HFFc6 (cell line): ENCODE measurements at regions not wholly inside any gene's neighbourhood (a gene's known extent, or its start where the extent isn't known, plus 50 kb on each side); places are given as distances from the start of the nearest gene placed in this dataset.

ENCODE experiments used
- DNase-seq: peaks from one replicate; pipeline ENCODE4 v3.0.0-alpha.2; 2018
- H3K27ac Mint-ChIP-seq: 2 replicates; pipeline ENCODE4 v1.8.0; 2020; ENCODE audit warnings: mild to moderate bottlenecking, mixed read lengths
- H3K27me3 Mint-ChIP-seq: 2 replicates; pipeline ENCODE4 v1.8.0; 2021; ENCODE audit warnings: mild to moderate bottlenecking, moderate library complexity, mixed read lengths; ENCODE audit not compliant: insufficient read depth
- H3K36me3 Mint-ChIP-seq: 2 replicates; pipeline ENCODE4 v1.8.0; 2021; ENCODE audit warnings: low read depth, mixed read lengths
- H3K4me1 Mint-ChIP-seq: 2 replicates; pipeline ENCODE4 v1.8.0; 2020; ENCODE audit warnings: low read depth, mixed read lengths
- H3K4me3 Mint-ChIP-seq: 2 replicates; pipeline ENCODE4 v1.8.0; 2020; ENCODE audit warnings: mild to moderate bottlenecking, moderate library complexity, mixed read lengths
- H3K9me3 Mint-ChIP-seq: 2 replicates; pipeline ENCODE4 v1.8.0; 2020; ENCODE audit warnings: mild to moderate bottlenecking, mixed read lengths
- TF ChIP-seq, protein P1 (sequence below): fragments of 200-600 bp; sonication (generic); IDR thresholded peaks from 2 replicates; pipeline ENCODE4 v1.5.0; 2021; ENCODE audit warnings: antibody characterized with exemption, mild to moderate bottlenecking

- no peaks in the 10 kb centered on the region for H3K4me1 Mint-ChIP-seq
Observed at GRCh38 chr10:130495116-130495862, 359.1 kb downstream of the GLRX3 start.

DNA sequence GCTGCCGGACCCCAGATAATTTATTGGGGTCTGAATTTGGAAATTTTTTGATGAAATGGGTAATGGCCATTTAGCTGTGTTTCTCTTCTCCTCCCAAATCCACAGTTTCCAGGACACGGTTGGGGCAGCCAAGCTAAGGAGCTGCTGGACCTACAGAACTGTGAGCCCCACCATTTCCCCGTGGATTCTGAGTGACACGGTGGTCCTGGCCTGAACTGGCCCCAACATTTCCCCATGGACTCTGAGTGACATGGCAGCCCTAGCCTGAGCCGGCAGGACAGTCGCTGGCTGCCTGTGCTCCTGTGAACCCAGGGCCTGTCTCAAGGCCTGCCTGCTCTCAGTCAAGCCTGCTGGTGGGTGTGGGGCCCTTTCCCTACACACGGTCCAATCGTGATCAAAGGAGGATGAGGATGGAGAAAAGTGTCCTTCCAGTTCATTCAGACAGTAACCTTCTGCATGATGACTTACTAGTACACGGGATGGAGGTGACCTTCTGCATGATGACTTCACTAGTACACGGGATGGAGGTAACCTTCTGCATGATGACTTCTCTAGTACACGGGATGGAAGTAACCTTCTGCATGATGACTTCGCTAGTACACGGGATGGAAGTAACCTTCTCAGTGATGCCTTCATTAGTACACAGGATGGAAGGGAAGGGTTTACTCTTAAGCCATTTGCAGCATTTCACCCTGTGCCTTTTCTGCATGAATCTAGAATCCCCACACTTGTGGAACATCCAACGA is 359.9 kb downstream of the GLRX3 start:
- TF ChIP-seq, protein P1, sequence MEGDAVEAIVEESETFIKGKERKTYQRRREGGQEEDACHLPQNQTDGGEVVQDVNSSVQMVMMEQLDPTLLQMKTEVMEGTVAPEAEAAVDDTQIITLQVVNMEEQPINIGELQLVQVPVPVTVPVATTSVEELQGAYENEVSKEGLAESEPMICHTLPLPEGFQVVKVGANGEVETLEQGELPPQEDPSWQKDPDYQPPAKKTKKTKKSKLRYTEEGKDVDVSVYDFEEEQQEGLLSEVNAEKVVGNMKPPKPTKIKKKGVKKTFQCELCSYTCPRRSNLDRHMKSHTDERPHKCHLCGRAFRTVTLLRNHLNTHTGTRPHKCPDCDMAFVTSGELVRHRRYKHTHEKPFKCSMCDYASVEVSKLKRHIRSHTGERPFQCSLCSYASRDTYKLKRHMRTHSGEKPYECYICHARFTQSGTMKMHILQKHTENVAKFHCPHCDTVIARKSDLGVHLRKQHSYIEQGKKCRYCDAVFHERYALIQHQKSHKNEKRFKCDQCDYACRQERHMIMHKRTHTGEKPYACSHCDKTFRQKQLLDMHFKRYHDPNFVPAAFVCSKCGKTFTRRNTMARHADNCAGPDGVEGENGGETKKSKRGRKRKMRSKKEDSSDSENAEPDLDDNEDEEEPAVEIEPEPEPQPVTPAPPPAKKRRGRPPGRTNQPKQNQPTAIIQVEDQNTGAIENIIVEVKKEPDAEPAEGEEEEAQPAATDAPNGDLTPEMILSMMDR = no peak
- no peaks in the 10 kb centered on the region; the same call in none of the 2 replicates for H3K27me3 Mint-ChIP-seq
- no peak for DNase-seq
- H3K36me3 Mint-ChIP-seq = peaks cover 11% of the 10 kb centered on the region; the same call in 1 of the 2 replicates
- H3K9me3 Mint-ChIP-seq = peaks cover 77% of the 10 kb centered on the region
- no peak overlapping the region for H3K27ac Mint-ChIP-seq
- no peak overlapping the region for H3K4me3 Mint-ChIP-seq
- H3K4me1 Mint-ChIP-seq = no peaks in the 10 kb centered on the region

More at GRCh38 chr10:130495116-130495862, 359.1 kb downstream of the GLRX3 start:
- H3K9me3 Mint-ChIP-seq = peaks cover 72% of the 10 kb centered on the region
- no peak overlapping the region for H3K4me3 Mint-ChIP-seq
- no peak for DNase-seq
- H3K27me3 Mint-ChIP-seq = no peaks in the 10 kb centered on the region; the same call in none of the 2 replicates
- peaks cover 11% of the 10 kb centered on the region; the same call in 1 of the 2 replicates for H3K36me3 Mint-ChIP-seq
- TF ChIP-seq, protein P1 = no peak
- no peak overlapping the region for H3K27ac Mint-ChIP-seq

- H3K36me3 Mint-ChIP-seq = peaks cover 11% of the 10 kb centered on the region; the same call in 1 of the 2 replicates
- DNase-seq = no peak
- no peak overlapping the region for H3K4me3 Mint-ChIP-seq
- no peak overlapping the region for H3K27ac Mint-ChIP-seq
- H3K27me3 Mint-ChIP-seq = no peaks in the 10 kb centered on the region; the same call in none of the 2 replicates
- peaks cover 83% of the 10 kb centered on the region for H3K9me3 Mint-ChIP-seq
- TF ChIP-seq, protein P1 = no peak
- no peaks in the 10 kb centered on the region for H3K4me1 Mint-ChIP-seq
Observed at GRCh38 chr10:130497056-130498010, 361.1 kb downstream of the GLRX3 start.

DNA sequence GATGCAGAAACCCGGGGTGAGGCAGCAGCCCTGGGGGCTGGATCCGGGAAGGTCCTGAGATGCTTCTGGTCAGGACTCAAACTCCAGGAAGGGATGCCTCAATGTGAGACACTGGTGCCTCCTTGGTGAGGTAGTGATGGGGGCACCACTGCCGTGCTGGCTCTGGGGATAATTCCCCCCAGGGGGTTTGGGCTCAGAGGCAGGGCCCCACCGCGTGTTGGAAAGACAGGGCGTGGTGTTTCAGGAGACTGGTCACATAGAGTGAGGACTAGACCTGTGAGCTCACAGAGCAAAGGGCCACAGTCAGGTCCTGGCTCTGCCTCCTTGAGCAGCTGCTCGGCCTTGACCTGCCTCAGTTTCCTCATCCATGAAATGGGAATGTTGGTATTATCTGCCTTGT is 361.9 kb downstream of the GLRX3 start:
- Mint-ChIP-seq H3K27ac (no peak overlapping the region), H3K4me1 (no peaks in the 10 kb centered on the region), H3K27me3 (no peaks in the 10 kb centered on the region; the same call in none of the 2 replicates), H3K9me3 (peaks cover 80% of the 10 kb centered on the region), H3K36me3 (peaks cover 11% of the 10 kb centered on the region; the same call in 1 of the 2 replicates), H3K4me3 (no peak overlapping the region)
- no peak for DNase-seq
- TF ChIP-seq, protein P1 = no peak

- Mint-ChIP-seq H3K9me3 (peaks cover 80% of the 10 kb centered on the region), H3K27ac (no peak overlapping the region), H3K4me3 (no peak overlapping the region), H3K27me3 (no peaks in the 10 kb centered on the region; the same call in none of the 2 replicates), H3K36me3 (peaks cover 11% of the 10 kb centered on the region; the same call in 1 of the 2 replicates), H3K4me1 (no peaks in the 10 kb centered on the region)
- DNase-seq = no peak
- TF ChIP-seq, protein P1 = no peak
Observed at GRCh38 chr10:130498934-130499333, 362.7 kb downstream of the GLRX3 start.
